SHP77 treated with DMSO at 0.1 percent for 48 hours (cell line): ENCODE measurements at regions not wholly inside any gene's neighbourhood (a gene's known extent, or its start where the extent isn't known, plus 50 kb on each side); places are given as distances from the start of the nearest gene placed in this dataset.

Experiments
- DNase-seq: peaks from one replicate; lab custom pipeline; 2025; lab: John Stamatoyannopoulos, UW

- no peak for DNase-seq
These were observed 887.1 kb downstream of the MAT2B start for GRCh38 chr5:164392531-164392930.

- no peak for DNase-seq
These were observed 889.3 kb downstream of the MAT2B start for GRCh38 chr5:164394686-164395194.

GRCh38 chr5:164412531-164412930 lies 907.1 kb downstream of the MAT2B start:
- DNase-seq = no peak

- no peak for DNase-seq
These were observed 914.7 kb downstream of the MAT2B start for GRCh38 chr5:164420161-164420560.

GRCh38 chr5:164422400-164422799 lies 917.0 kb downstream of the MAT2B start:
- no peak for DNase-seq

- no peak for DNase-seq
These were observed 926.4 kb downstream of the MAT2B start for GRCh38 chr5:164431634-164432304.

GRCh38 chr5:164433106-164433870 lies 927.9 kb downstream of the MAT2B start:
- no peak for DNase-seq

GRCh38 chr5:164435576-164435975 lies 930.2 kb downstream of the MAT2B start:
- DNase-seq = no peak

DNA sequence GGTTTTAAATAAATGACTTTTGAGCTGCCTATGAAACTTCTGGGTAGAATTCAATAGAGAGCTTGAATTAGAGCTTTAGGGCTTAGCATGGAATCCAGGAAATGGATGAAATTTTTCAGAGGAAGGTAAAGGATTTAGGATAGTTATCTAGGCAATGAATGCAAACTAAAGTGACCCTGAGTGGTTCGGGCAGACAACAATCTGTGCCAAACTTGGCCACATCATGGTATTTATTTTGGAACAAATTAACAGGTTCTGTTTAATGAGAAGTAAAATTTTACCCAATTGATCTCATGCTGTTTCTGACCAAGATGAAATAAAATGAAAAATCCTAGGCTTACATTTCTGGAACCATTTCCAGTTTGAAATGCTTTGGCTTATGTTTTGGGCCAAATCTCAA lies 934.4 kb downstream of the MAT2B start:
- no peak for DNase-seq

DNA sequence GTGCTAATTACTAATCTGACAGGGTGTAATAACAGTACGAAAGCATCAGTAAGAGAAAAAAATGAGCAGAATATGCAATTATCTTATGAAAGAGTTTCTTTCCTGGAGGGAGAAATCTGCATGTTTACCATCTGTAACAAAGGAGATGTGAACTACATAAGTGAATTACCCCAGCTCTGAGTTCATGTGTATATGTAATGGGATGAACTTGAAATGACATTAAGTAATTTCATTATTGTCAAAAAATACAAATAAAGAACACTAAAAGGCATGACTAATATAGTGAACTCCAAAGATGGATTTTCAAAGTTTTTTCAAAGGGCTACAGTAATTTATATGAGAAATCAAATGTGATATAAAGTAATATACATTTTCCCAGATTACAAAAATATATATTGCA lies 944.0 kb downstream of the MAT2B start:
- no peak for DNase-seq

DNA sequence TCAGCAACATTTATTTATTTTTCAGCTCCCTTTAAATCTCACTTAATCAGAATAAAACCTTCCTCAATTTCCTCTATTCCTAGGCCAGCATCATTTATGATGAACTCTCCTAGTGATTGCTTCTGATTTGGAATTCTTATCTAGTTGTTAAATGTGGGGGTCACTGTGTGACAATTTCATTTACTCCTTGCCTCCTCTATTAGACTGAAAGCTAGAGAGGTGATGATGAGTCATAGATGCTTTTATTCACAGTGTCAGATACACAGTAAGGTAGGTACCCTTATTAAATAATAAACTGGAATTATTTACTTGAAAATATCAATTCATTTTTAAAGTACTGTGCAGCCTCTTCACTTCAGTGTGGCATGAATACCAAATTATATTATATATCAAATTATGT lies 960.6 kb downstream of the MAT2B start:
- no peak for DNase-seq

DNA sequence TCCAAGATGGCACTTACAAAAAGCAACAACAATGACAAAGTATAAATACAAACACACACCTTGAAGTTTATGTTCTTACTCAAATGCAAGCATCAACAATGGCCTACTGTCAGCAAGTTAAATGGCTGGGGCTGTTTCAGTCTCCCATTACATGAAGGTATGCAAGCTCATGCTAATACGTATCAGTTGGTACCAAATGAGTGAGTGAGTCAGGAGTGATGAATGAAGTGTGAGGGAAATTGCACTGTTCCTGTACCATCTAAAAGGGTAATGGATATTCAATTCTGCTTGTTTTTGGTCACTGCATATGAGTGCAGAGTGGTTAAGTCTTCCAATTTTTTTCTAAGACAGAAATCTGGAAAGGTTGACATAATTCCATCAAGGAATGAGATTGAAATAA lies 964.9 kb downstream of the MAT2B start:
- no peak for DNase-seq

DNA sequence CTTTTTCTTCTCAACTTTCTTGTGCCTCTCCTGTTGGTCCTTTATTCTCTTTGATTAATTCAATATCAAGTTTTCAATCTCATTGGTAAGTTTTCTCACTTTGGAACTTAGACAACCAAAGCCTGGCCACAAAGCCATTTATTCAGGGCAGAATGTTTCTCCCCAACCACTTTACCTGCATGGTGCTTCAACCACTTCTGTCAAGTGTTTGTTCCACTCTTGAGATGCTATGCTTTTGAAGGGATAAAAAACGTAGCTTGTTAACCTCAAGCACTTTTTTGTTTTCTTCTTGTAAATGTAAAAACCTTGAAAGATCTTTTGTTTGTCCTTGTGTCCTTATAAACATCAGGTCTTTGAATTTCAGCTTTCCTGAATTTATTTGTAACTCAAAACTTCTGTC lies 966.7 kb downstream of the MAT2B start:
- DNase-seq = no peak

GRCh38 chr5:164475339-164475977 lies 970.0 kb downstream of the MAT2B start:
- no peak for DNase-seq

GRCh38 chr5:164481270-164481669 lies 975.9 kb downstream of the MAT2B start:
- no peak for DNase-seq

GRCh38 chr5:164482351-164482750 lies 976.9 kb downstream of the MAT2B start:
- DNase-seq = no peak

GRCh38 chr5:164484948-164485347 lies 979.5 kb downstream of the MAT2B start:
- DNase-seq = no peak

DNA sequence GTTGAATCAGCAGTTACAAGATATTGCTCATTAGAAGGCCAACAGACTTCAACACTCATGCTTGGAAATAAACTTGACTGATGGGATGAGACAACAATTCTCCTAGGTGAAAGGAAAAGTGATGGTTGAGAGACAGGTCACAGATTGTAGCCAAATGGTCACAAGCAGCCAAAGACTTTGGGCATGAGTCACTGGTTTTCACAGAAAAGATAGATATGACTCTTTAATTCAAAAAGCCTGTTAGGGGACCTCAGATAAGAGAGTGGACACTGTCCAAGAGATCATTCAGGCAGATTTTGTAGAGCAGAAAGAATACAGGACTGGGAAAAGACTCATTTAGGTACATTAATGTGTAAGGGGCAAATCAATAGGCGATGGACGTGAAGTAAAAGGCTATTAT lies 982.5 kb downstream of the MAT2B start:
- no peak for DNase-seq

DNA sequence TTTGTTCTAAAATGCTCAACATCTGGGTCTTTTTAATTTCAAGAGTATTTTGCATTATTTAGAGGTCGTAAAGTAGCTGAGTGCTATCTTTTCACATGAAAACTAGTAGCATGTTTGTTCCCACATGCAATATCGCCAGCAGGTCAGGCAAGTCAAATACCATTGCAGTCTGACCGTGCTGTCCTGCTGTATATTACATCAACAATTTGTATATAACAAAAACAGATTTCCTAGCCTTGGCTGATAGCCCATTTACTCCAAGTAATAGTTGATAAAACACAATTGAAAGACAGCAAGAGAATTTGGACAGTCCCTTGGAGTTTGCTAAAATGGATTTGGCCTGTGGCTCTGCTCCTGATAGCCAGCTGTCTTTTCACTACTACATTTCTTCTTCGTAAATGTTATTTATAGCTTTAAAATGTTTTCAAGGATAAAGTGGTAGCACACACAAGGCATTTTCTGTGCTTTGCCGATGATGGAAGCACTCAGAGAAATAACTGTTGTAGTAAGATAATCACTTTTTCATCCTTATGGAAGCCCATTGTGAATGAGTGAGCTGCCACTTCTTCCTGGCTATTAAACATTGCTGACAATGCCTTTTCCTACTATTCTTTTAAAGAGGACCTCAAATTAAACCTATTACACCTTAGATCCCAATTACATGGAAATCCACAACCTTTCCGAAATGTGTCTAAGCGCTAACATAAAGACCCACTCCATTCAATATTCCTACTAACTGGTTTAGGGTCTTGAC lies 992.1 kb downstream of the MAT2B start:
- DNase-seq = no peak

GRCh38 chr5:164498438-164498837 lies 993.0 kb downstream of the MAT2B start:
- no peak for DNase-seq

DNA sequence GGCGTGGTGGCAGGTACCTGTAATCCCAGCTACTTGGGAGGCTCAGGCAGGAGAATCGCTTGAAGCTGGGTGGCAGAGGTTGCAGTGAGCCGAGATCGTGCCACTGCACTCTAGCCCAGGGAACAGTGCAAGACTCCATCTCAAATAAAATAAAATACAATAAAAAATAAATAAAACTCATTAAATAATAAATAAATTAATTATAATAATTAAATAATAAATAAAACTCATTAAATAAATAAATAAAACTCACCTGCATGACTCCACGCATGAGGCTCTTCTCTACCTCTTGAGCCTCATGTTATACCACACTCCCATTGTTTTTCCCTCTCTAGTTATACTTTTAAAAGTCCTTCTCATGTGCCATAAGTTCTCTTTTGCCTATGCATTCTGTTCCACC lies 995.4 kb downstream of the MAT2B start:
- DNase-seq = no peak

DNA sequence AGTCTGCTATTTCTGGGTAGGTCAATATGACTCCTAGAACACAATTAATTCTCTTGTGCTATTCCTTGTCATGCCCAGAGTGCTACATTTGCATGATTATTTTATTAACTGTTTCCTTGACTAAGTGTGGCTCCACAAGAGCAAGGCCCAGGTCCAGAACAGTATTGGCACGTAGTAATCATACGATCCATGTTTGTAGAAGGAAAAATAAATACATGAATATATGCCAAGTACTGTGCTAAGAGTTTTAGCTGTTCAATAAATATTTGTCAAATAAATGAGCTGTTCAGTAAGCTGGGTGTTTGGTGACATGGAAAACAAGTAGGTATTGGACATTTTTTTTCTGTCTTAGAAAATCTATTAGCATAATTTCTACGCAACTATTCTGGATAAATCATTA lies 995.9 kb downstream of the MAT2B start:
- no peak for DNase-seq
